GM23248 (cell line): ENCODE measurements at regions not wholly inside any gene's neighbourhood (a gene's known extent, or its start where the extent isn't known, plus 50 kb on each side); places are given as distances from the start of the nearest gene placed in this dataset.

ENCODE experiments used
- DNase-seq: peaks from one replicate; pipeline ENCODE4 v3.0.0-alpha.2; 2015
- H2AFZ ChIP-seq: fragments of 200-600 bp; sonication (generic); 2 replicates; pipeline ENCODE4 v1.6.1; 2016; ENCODE audit warnings: antibody characterized with exemption
- H3F3A ChIP-seq: fragments of 200-600 bp; sonication (generic); 2 replicates; pipeline ENCODE4 v1.6.1; 2016; ENCODE audit warnings: mild to moderate bottlenecking, antibody characterized with exemption, mixed run types; ENCODE audit not compliant: insufficient read depth
- H3K27ac ChIP-seq: fragments of 200-600 bp; sonication (generic); 2 replicates; pipeline ENCODE4 v1.5.1; 2016; ENCODE audit warnings: mild to moderate bottlenecking
- H3K27me3 ChIP-seq: fragments of 200-600 bp; sonication (generic); replicated peaks from 2 replicates; pipeline ENCODE4 v1.6.1; 2016; ENCODE audit warnings: mild to moderate bottlenecking; ENCODE audit not compliant: insufficient read depth
- H3K36me3 ChIP-seq: fragments of 200-600 bp; sonication (generic); 2 replicates; pipeline ENCODE4 v1.6.1; 2016; ENCODE audit warnings: low read depth, mild to moderate bottlenecking
- H3K4me1 ChIP-seq: fragments of 200-600 bp; sonication (generic); 2 replicates; pipeline ENCODE4 v1.6.1; 2016; ENCODE audit warnings: mild to moderate bottlenecking; ENCODE audit not compliant: insufficient read depth
- H3K4me2 ChIP-seq: fragments of 200-600 bp; sonication (generic); one replicate; pipeline ENCODE4 v1.6.1; 2016; ENCODE audit warnings: mild to moderate bottlenecking; ENCODE audit not compliant: unreplicated experiment
- H3K4me3 ChIP-seq: fragments of 200-600 bp; sonication (generic); 2 replicates; pipeline ENCODE4 v1.5.1; 2016; ENCODE audit warnings: mild to moderate bottlenecking
- H3K79me2 ChIP-seq: fragments of 200-600 bp; sonication (generic); 2 replicates; pipeline ENCODE4 v1.6.1; 2016; ENCODE audit warnings: mild to moderate bottlenecking; ENCODE audit not compliant: insufficient read depth
- H3K9ac ChIP-seq: fragments of 200-600 bp; sonication (generic); 2 replicates; pipeline ENCODE4 v1.6.1; 2016; ENCODE audit warnings: mild to moderate bottlenecking
- H3K9me2 ChIP-seq: fragments of 200-600 bp; sonication (generic); 2 replicates; pipeline ENCODE4 v1.6.1; 2016; ENCODE audit warnings: mixed run types, mild to moderate bottlenecking, moderate library complexity; ENCODE audit not compliant: insufficient read depth
- H3K9me3 ChIP-seq: fragments of 200-600 bp; sonication (generic); one replicate; pipeline ENCODE4 v1.6.1; 2017; ENCODE audit warnings: low read depth
- H4K20me1 ChIP-seq: fragments of 200-600 bp; sonication (generic); 2 replicates; pipeline ENCODE4 v1.6.0; 2016; ENCODE audit not compliant: insufficient read depth
- EZH2 ChIP-seq: fragments of 200-600 bp; sonication (generic); IDR thresholded peaks from 2 replicates; pipeline ENCODE4 v1.6.1; 2018; ENCODE audit warnings: antibody characterized with exemption, mild to moderate bottlenecking; ENCODE audit not compliant: insufficient read depth, poor library complexity, severe bottlenecking
- EZH2phosphoT487 ChIP-seq: fragments of 200-600 bp; sonication (generic); IDR thresholded peaks from 2 replicates; pipeline ENCODE4 v1.6.1; 2018; ENCODE audit warnings: antibody characterized with exemption, moderate library complexity, mild to moderate bottlenecking, low read depth; ENCODE audit not compliant: insufficient read depth
- WGBS, 2 experiments: methylation state at CpG; one replicate each; pipeline ENCODE4 v1.1.6; 2015 to 2017; ENCODE audit warnings: low lambda C conversion rate in 2 of 2, low coverage in 1 of 2; ENCODE audit errors: missing lambda C conversion rate in 2 of 2; 5-methylcytosine and 5-hydroxymethylcytosine counted together
- in situ Hi-C: fragments of 300-500 bp; cut with MboI; formaldehyde crosslinking; loops from 2 replicates; pipeline ENCODE4 v1.15.0; 2020

DNA sequence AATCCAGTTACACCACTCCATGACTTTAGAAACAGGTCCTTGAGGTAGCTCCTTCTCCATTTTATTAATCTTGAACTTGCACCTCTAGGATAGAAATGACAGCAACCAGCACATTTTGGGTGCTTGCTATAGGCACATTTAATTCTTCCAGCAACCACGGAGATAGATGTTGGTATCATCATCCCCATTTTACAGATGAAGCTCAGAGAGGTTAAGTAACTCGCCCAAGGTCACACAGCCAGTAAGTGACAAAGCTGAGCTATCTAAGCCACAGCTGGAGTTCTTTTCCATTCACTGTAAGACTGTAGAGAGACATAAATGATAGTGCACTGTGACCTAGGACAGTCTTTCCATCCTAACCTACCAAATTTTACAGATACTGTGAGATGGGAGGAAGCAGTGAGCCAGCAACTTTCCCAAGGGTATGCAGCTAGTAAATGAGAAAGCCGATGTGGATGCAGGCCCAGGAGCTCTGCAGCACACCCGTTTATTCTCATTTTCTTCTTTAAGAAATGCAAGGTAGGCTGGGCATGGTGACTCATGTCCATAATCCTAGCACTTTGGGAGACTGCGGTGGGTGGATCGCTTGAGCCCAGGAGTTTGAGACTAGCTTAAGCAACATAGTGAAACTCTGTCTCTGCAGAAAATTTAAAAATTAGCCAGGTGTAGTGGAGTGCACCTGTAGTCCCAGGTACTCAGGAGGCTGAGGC is 103.2 kb downstream of the TBX5 start:
- H3K9me2 ChIP-seq: no peaks in the 10 kb centered on the region
- H4K20me1 ChIP-seq: no peaks in the 10 kb centered on the region
- no peak overlapping the region for H3K27ac ChIP-seq
- H2AFZ ChIP-seq: no peak overlapping the region
- H3K4me1 ChIP-seq: peaks cover 23% of the 10 kb centered on the region
- peak; percentile 58 for DNase-seq
- H3K9ac ChIP-seq: no peak overlapping the region
- no peaks in the 10 kb centered on the region for H3K79me2 ChIP-seq
- H3K4me2 ChIP-seq: no peak overlapping the region
- 51 to 60% methylated on average over 6 of the region's 6 CpGs for WGBS, 2 experiments
- no peak overlapping the region for H3K4me3 ChIP-seq
- H3F3A ChIP-seq: peaks cover 12% of the 10 kb centered on the region; the same call in 1 of the 2 replicates
- no peaks in the 10 kb centered on the region for H3K9me3 ChIP-seq
- no peaks in the 10 kb centered on the region for H3K27me3 ChIP-seq
- in situ Hi-C loops: no loop called here
- TF ChIP-seq EZH2phosphoT487: no peak
- TF ChIP-seq EZH2: no peak
- no peaks in the 10 kb centered on the region for H3K36me3 ChIP-seq

DNA sequence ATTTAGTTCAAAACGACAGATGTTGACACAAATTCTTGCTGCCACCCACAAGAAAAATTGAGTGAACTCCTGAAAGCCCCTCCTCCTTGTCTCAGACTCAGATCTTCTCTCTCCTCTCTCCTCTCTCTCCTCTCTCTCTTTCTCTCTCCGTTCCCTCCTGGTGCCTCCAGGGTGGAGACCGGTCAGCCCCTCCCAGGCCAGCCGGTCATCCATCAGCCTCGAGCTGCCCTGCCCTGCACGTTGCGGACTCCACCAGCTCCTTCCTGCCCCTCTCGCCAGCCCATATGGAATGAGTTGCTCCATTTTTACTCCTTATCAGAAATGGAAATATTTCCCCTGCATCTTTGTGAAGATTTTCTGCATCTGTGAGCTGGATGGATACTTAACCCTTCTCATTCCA is 103.8 kb downstream of the TBX5 start:
- Histone ChIP-seq H3K9me3 (no peaks in the 10 kb centered on the region), H3K9me2 (no peaks in the 10 kb centered on the region), H3K27me3 (no peaks in the 10 kb centered on the region), H3K9ac (no peak overlapping the region), H4K20me1 (no peaks in the 10 kb centered on the region), H3K79me2 (no peaks in the 10 kb centered on the region), H3F3A (peaks cover 7% of the 10 kb centered on the region; the same call in 1 of the 2 replicates), H3K4me1 (peaks cover 18% of the 10 kb centered on the region), H3K4me3 (no peak overlapping the region), H3K4me2 (no peak overlapping the region), H2AFZ (no peak overlapping the region), H3K36me3 (no peaks in the 10 kb centered on the region), H3K27ac (no peak overlapping the region)
- TF ChIP-seq EZH2 (no peak), EZH2phosphoT487 (no peak)
- WGBS, 2 experiments: 31 to 38% methylated on average over 8 of the region's 8 CpGs
- no peak for DNase-seq
- in situ Hi-C loops: no loop called here

DNA sequence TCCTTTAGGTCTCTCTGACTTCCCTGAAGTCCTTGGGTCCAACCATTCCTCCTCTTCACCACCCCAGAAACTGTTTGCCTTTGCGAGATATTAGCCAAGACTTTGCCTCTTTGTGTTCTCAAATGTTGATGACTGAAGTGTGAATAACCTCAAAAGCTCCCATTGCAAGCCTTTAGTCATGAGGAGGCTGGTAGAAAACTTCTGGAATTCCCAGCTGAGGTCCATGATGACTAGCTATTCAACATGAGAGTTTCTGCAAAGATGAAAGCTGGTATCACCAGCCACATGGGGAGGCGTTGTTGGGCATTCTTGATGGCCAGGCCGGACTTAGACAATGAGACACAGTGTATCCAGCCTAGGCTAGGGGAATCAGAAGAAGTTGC is 111.7 kb downstream of the TBX5 start:
- DNase-seq: peak; percentile 92
- WGBS, 2 experiments: 9 to 12% methylated on average over 3 of the region's 3 CpGs
- H3K9me2 ChIP-seq: no peaks in the 10 kb centered on the region

DNA sequence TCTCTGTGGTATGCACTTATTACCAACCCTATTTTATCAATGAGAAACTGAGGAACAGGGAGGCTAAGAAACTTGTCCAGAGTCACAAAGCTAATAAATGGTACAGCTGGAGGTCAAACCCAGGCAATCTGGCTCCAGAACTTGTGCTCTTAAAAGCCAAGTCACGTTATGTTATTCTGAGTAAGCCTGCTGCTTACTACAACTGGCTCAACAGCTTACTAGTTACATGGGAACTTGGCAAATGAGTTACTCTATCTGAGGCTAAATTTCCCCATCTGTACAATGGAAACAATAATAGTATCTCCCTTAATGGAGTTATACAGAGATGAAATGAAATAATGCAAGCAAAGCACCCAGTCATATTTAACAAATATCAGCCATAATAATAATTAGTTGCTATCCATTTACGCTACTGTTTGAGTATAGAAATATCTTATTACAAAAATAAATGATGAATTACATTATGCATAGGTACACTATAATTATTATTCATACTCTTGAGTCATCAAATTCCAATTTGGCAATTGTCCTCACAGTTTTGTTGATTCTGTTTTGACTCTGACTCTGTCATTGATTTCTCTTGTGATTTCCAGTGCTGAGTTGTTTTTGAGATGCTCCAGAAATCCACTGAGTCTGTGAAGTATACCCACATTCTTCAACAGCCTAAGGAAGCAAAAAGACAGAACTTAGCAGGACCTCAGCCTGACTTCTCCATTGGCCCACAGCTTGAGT is 112.2 kb downstream of the TBX5 start:
- Histone ChIP-seq H3K4me3 (no peak overlapping the region), H3K9me2 (no peaks in the 10 kb centered on the region), H3K36me3 (no peaks in the 10 kb centered on the region), H3K4me2 (peak overlapping the region; percentile 33), H4K20me1 (no peaks in the 10 kb centered on the region), H3K27me3 (no peaks in the 10 kb centered on the region), H3K9ac (peak overlapping the region; percentile 55), H3F3A (peaks cover 26% of the 10 kb centered on the region), H3K79me2 (no peaks in the 10 kb centered on the region), H2AFZ (no peak overlapping the region), H3K4me1 (peaks cover 33% of the 10 kb centered on the region), H3K27ac (peak overlapping the region; percentile 87), H3K9me3 (no peaks in the 10 kb centered on the region)
- DNase-seq: peak; percentile 60
- in situ Hi-C loops: no loop called here
- WGBS, 2 experiments: 58 to 59% methylated on average over 2 of the region's 2 CpGs
- no peak for TF ChIP-seq EZH2phosphoT487
- no peak for TF ChIP-seq EZH2

More for the DNA sequence above, 111.7 kb downstream of the TBX5 start:
- TF ChIP-seq EZH2phosphoT487 (no peak), EZH2 (no peak)
- peak overlapping the region; percentile 33 for H3K4me2 ChIP-seq
- peak overlapping the region; percentile 55 for H3K9ac ChIP-seq
- peaks cover 26% of the 10 kb centered on the region for H3F3A ChIP-seq
- H3K27ac ChIP-seq: peak overlapping the region; percentile 87
- H3K79me2 ChIP-seq: no peaks in the 10 kb centered on the region
- no peak overlapping the region for H3K4me3 ChIP-seq
- H3K36me3 ChIP-seq: no peaks in the 10 kb centered on the region
- H3K9me3 ChIP-seq: no peaks in the 10 kb centered on the region
- no peaks in the 10 kb centered on the region for H3K27me3 ChIP-seq
- in situ Hi-C loops: no loop called here
- H2AFZ ChIP-seq: no peak overlapping the region
- no peaks in the 10 kb centered on the region for H4K20me1 ChIP-seq
- H3K4me1 ChIP-seq: peaks cover 33% of the 10 kb centered on the region
